CD4-positive, alpha-beta memory T cell (primary cell): ENCODE measurements at regions not wholly inside any gene's neighbourhood (a gene's known extent, or its start where the extent isn't known, plus 50 kb on each side); places are given as distances from the start of the nearest gene placed in this dataset.
A peak's percentile ranks its signal among the peaks of the same experiment; 100 is the strongest.

Experiments
- CTCF ChIA-PET: fragments of 350-600 bp; sonication (Branson Sonifier 250); formaldehyde crosslinking; loops from one replicate; lab custom pipeline; 2021; ENCODE audit warnings: inconsistent platforms; ENCODE audit not compliant: partially characterized antibody; lab: Charles Lee
- POLR2A ChIA-PET: fragments of 350-600 bp; sonication (Branson Sonifier 250); formaldehyde crosslinking; loops from one replicate; lab custom pipeline; 2021; ENCODE audit not compliant: partially characterized antibody; lab: Charles Lee
- DNase-seq, 5 donors: peaks; one replicate each; pipeline versions ENCODE4 v3.0.0 to v3.0.0-alpha.2; 2020 to 2022; ENCODE audit warnings: mixed read lengths in 1 of 5
- H3K27ac ChIP-seq: one replicate; pipeline ENCODE4 v1.7.0; 2013; ENCODE audit warnings: low read depth, low read length
- H3K27me3 ChIP-seq: 2 replicates; pipeline ENCODE4 v1.7.0; 2013; ENCODE audit warnings: mild to moderate bottlenecking, low read length, moderate library complexity; ENCODE audit not compliant: insufficient read depth
- H3K36me3 ChIP-seq: 2 replicates; pipeline ENCODE4 v1.7.0; 2013; ENCODE audit warnings: mild to moderate bottlenecking, low read length, moderate library complexity; ENCODE audit not compliant: insufficient read depth
- H3K4me1 ChIP-seq: 2 replicates; pipeline ENCODE4 v1.7.0; 2013; ENCODE audit warnings: mild to moderate bottlenecking, low read length, moderate library complexity; ENCODE audit not compliant: insufficient read depth
- H3K4me3 ChIP-seq, 2 donors: one replicate each; pipeline ENCODE4 v1.7.0; 2013; ENCODE audit warnings: low read length in 2 of 2, mild to moderate bottlenecking in 1 of 2
- H3K9me3 ChIP-seq, 2 donors: one replicate each; pipeline ENCODE4 v1.7.0; 2013; ENCODE audit warnings: low read length in 2 of 2, control low read depth in 1 of 2; ENCODE audit not compliant: control insufficient read depth in 1 of 2
- H3K27ac Mint-ChIP-seq, 7 donors: one replicate each; pipeline ENCODE4 v1.8.0; 2020 to 2021; ENCODE audit warnings: mixed read lengths in 7 of 7, mild to moderate bottlenecking in 6 of 7, inconsistent platforms in 3 of 7, moderate library complexity in 3 of 7
- H3K27me3 Mint-ChIP-seq, 2 donors: one replicate each; pipeline ENCODE4 v1.8.0; 2020 to 2021; ENCODE audit warnings: mixed read lengths in 2 of 2
- H3K36me3 Mint-ChIP-seq, 2 donors: one replicate each; pipeline ENCODE4 v1.8.0; 2020 to 2021; ENCODE audit warnings: mixed read lengths in 2 of 2, inconsistent platforms in 1 of 2, mild to moderate bottlenecking in 1 of 2
- H3K4me1 Mint-ChIP-seq, 4 donors: one replicate each; pipeline ENCODE4 v1.8.0; 2020 to 2021; ENCODE audit warnings: mixed read lengths in 4 of 4, mild to moderate bottlenecking in 1 of 4
- H3K4me3 Mint-ChIP-seq, 8 donors: one replicate each; pipeline ENCODE4 v1.8.0; 2020 to 2021; ENCODE audit warnings: mixed read lengths in 8 of 8, mild to moderate bottlenecking in 7 of 8, moderate library complexity in 6 of 8, inconsistent platforms in 3 of 8
- H3K9me3 Mint-ChIP-seq, 8 donors: one replicate each; pipeline ENCODE4 v1.8.0; 2020 to 2021; ENCODE audit warnings: mixed read lengths in 8 of 8, mild to moderate bottlenecking in 5 of 8, inconsistent platforms in 3 of 8, moderate library complexity in 1 of 8
- intact Hi-C: fragments of 100-400 bp; cut with micrococcal nuclease; formaldehyde crosslinking; loops from one replicate; pipeline ENCODE4 v1.15.1; 2023

DNA sequence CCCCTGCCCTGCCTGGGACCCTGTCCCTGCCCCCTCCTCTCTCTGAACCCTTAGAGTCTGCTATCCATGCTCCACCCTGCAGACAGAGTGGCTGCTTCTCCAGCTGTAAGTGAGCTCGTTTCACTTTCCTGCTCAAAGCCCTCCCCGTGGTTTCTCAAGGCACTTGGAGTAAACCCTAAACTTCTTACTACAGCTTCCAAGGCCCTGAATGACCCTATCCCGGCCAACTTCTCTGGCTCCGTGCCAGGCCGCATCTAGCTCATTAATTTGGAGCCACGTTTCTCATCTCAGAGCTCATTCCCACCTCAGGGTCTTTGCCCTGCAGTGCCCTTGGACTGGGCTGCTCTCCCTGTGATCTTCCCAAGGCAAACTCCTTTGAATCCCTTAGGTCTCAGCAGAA lies 235.1 kb upstream of the RUNX1 start:
- H3K4me3 ChIP-seq = no peak overlapping the region
- Mint-ChIP-seq H3K36me3 (peaks cover 2 to 4% of the 10 kb centered on the region in 2 donors), H3K4me3 (no peak overlapping the region), H3K27me3 (no peaks in the 10 kb centered on the region), H3K27ac (peak overlapping the region in 1 of 7 donors; percentile 57), H3K9me3 (peaks cover 0 to 25% (median 18%) of the 10 kb centered on the region in 8 donors), H3K4me1 (peaks cover 0 to 2% (median 0%) of the 10 kb centered on the region in 4 donors)
- intact Hi-C loops = no loop called here
- H3K27me3 ChIP-seq = no peaks in the 10 kb centered on the region
- no peaks in the 10 kb centered on the region for H3K36me3 ChIP-seq
- no peak overlapping the region for H3K27ac ChIP-seq
- H3K4me1 ChIP-seq = no peaks in the 10 kb centered on the region
- POLR2A ChIA-PET = no interaction called here
- peaks cover 0 to 7% of the 10 kb centered on the region in 2 donors for H3K9me3 ChIP-seq
- CTCF ChIA-PET = interaction anchor here (1.8 kb wide), 1 partner anchor 10 kb away, joined by 4 read pairs; no protein-coding TSS in a partner anchor
- peak in 1 of 5 donors; percentile 26 for DNase-seq

- H3K36me3 Mint-ChIP-seq = peaks cover 2 to 4% of the 10 kb centered on the region in 2 donors
- Histone ChIP-seq H3K4me1 (no peaks in the 10 kb centered on the region), H3K27me3 (no peaks in the 10 kb centered on the region), H3K4me3 (no peak overlapping the region), H3K9me3 (peaks cover 0 to 7% of the 10 kb centered on the region in 2 donors), H3K27ac (no peak overlapping the region), H3K36me3 (no peaks in the 10 kb centered on the region)
- no peaks in the 10 kb centered on the region for H3K27me3 Mint-ChIP-seq
- intact Hi-C loops = no loop called here
- H3K27ac Mint-ChIP-seq = no peak overlapping the region
- POLR2A ChIA-PET = no interaction called here
- H3K4me3 Mint-ChIP-seq = no peak overlapping the region
- H3K4me1 Mint-ChIP-seq = peaks cover 0 to 2% (median 0%) of the 10 kb centered on the region in 4 donors
- H3K9me3 Mint-ChIP-seq = peaks cover 0 to 19% (median 12%) of the 10 kb centered on the region in 8 donors
- no peak for DNase-seq
- CTCF ChIA-PET = no interaction called here
These were observed 233.8 kb upstream of the RUNX1 start for GRCh38 chr21:35282944-35283343.

DNA sequence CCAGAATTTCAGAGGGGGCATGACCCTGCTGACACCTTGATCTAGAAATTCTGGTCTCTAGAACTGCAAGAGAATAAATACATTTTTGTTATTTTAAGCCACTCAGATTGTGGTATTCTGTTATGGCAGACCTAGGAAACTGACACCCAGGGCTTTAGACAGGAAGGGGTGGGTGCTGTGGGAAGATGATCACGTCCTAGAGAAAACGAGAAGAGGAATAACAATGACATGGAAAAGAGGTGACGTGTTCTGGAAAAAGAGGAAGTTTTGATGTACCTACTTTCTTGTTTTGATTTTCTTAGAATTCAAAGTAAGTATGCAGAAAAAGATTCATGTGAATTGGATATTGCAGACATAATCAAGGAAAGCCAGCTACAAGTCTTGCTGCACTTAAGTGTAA lies 232.9 kb upstream of the RUNX1 start:
- H3K4me1 Mint-ChIP-seq = peaks cover 0 to 2% (median 0%) of the 10 kb centered on the region in 4 donors
- peaks cover 0 to 10% (median 3%) of the 10 kb centered on the region in 8 donors for H3K9me3 Mint-ChIP-seq
- no peak overlapping the region for H3K27ac Mint-ChIP-seq
- no peak for DNase-seq
- H3K36me3 ChIP-seq = no peaks in the 10 kb centered on the region
- H3K27me3 Mint-ChIP-seq = peaks cover 0 to 1% of the 10 kb centered on the region in 2 donors
- intact Hi-C loops = no loop called here
- no peaks in the 10 kb centered on the region for H3K36me3 Mint-ChIP-seq
- no peaks in the 10 kb centered on the region for H3K27me3 ChIP-seq
- no peak overlapping the region for H3K27ac ChIP-seq
- CTCF ChIA-PET = no interaction called here
- POLR2A ChIA-PET = no interaction called here
- H3K4me3 ChIP-seq = no peak overlapping the region
- no peaks in the 10 kb centered on the region for H3K4me1 ChIP-seq
- H3K9me3 ChIP-seq = no peaks in the 10 kb centered on the region
- no peak overlapping the region for H3K4me3 Mint-ChIP-seq

DNA sequence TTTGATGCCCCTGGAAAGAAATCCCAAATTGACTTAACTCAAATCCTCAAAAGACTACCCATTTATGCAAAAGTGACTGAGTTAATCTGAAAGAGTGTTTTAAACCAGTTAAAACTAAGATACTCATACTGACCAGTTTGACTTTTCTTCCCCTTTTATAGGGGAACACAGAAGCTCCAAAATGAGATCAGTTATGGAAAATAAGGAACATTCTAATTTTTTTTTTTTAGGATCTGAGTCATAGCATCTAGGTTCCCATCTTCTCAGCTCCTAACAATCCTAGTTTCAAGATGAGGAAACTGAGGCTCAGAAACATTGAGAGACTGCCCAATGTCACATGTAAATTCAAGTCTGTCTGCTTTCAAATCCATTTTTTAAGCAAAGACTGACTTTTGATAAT lies 231.1 kb upstream of the RUNX1 start:
- no peaks in the 10 kb centered on the region for H3K36me3 Mint-ChIP-seq
- H3K27ac Mint-ChIP-seq = no peak overlapping the region
- H3K4me1 Mint-ChIP-seq = peaks cover 0 to 2% (median 0%) of the 10 kb centered on the region in 4 donors
- Histone ChIP-seq H3K4me3 (no peak overlapping the region), H3K27me3 (no peaks in the 10 kb centered on the region), H3K4me1 (no peaks in the 10 kb centered on the region), H3K36me3 (no peaks in the 10 kb centered on the region), H3K27ac (no peak overlapping the region), H3K9me3 (no peaks in the 10 kb centered on the region)
- H3K27me3 Mint-ChIP-seq = peaks cover 0 to 1% of the 10 kb centered on the region in 2 donors
- intact Hi-C loops = no loop called here
- H3K4me3 Mint-ChIP-seq = no peak overlapping the region
- DNase-seq = no peak
- no peaks in the 10 kb centered on the region for H3K9me3 Mint-ChIP-seq
- CTCF ChIA-PET = no interaction called here
- POLR2A ChIA-PET = no interaction called here

DNA sequence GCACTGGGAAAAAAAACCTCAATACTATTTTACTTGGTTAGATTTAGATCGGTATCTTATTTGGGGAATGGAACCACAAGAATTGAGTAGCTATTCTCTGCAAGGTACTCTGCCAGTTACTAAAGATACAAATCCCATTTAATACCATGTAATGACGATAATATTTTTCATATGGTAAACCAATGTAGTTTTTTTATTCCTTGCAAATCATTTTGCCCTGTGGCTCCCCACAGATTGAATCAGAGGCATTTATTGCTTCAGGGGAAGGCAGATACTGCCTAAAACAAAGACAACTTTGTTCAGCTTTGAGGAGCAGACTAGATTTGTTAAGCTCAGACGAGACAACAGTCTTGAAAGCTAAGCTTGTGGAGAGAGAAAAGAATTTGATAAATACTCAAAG lies 226.7 kb upstream of the RUNX1 start:
- Mint-ChIP-seq H3K4me3 (no peak overlapping the region), H3K4me1 (no peaks in the 10 kb centered on the region), H3K36me3 (no peaks in the 10 kb centered on the region), H3K27me3 (peaks cover 0 to 1% of the 10 kb centered on the region in 2 donors), H3K9me3 (peaks cover 0 to 7% (median 0%) of the 10 kb centered on the region in 8 donors), H3K27ac (no peak overlapping the region)
- intact Hi-C loops = no loop called here
- POLR2A ChIA-PET = no interaction called here
- no peak for DNase-seq
- no peaks in the 10 kb centered on the region for H3K36me3 ChIP-seq
- no peaks in the 10 kb centered on the region for H3K27me3 ChIP-seq
- no peak overlapping the region for H3K4me3 ChIP-seq
- no peak overlapping the region for H3K27ac ChIP-seq
- CTCF ChIA-PET = no interaction called here
- no peaks in the 10 kb centered on the region for H3K4me1 ChIP-seq
- no peaks in the 10 kb centered on the region for H3K9me3 ChIP-seq

GRCh38 chr21:35274923-35275322 lies 225.8 kb upstream of the RUNX1 start:
- Histone ChIP-seq H3K9me3 (no peaks in the 10 kb centered on the region), H3K27ac (no peak overlapping the region), H3K27me3 (no peaks in the 10 kb centered on the region), H3K4me3 (no peak overlapping the region), H3K4me1 (no peaks in the 10 kb centered on the region), H3K36me3 (no peaks in the 10 kb centered on the region)
- Mint-ChIP-seq H3K4me1 (no peaks in the 10 kb centered on the region), H3K27ac (no peak overlapping the region), H3K36me3 (no peaks in the 10 kb centered on the region), H3K9me3 (peaks cover 0 to 8% (median 0%) of the 10 kb centered on the region in 8 donors), H3K27me3 (peaks cover 0 to 1% of the 10 kb centered on the region in 2 donors), H3K4me3 (no peak overlapping the region)
- POLR2A ChIA-PET = no interaction called here
- no peak for DNase-seq
- intact Hi-C loops = no loop called here
- CTCF ChIA-PET = no interaction called here

DNA sequence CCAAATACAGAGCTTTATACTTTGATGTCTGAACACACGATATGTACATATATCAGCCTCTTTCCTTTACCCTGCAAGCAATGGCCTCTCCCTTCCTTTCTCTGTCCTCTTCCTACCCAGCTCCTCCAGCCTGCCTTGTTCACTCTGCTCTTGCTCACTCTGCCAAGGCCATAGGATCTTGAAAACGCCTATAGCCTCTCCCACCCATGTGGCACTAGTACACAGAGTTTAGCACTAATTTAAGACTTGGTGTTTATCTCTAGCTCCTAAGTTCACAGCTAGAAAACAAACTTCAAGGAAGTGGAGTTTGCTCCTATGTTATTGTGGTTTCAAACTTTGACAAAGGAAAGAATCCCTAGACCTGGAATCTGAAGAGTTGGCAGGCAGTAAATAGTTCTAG lies 225.0 kb upstream of the RUNX1 start:
- H3K27ac ChIP-seq = no peak overlapping the region
- H3K9me3 Mint-ChIP-seq = peaks cover 0 to 8% (median under 1%) of the 10 kb centered on the region in 8 donors
- no peak overlapping the region for H3K27ac Mint-ChIP-seq
- ChIA-PET CTCF (interaction anchor here (1.2 kb wide), 1 partner anchor 528 kb away, joined by 3 read pairs; no protein-coding TSS in a partner anchor), POLR2A (no interaction called here)
- no peaks in the 10 kb centered on the region for H3K4me1 Mint-ChIP-seq
- peaks cover 1 to 4% of the 10 kb centered on the region in 2 donors for H3K27me3 Mint-ChIP-seq
- H3K36me3 Mint-ChIP-seq = no peaks in the 10 kb centered on the region
- H3K9me3 ChIP-seq = no peaks in the 10 kb centered on the region
- no peaks in the 10 kb centered on the region for H3K36me3 ChIP-seq
- DNase-seq = no peak
- H3K4me3 ChIP-seq = no peak overlapping the region
- H3K27me3 ChIP-seq = no peaks in the 10 kb centered on the region
- intact Hi-C loops = no loop called here
- H3K4me1 ChIP-seq = no peaks in the 10 kb centered on the region
- no peak overlapping the region for H3K4me3 Mint-ChIP-seq
